ENCODE measurements at regions not wholly inside any gene's neighbourhood (a gene's known extent, or its start where the extent isn't known, plus 50 kb on each side); places are given as distances from the start of the nearest gene placed in this dataset.

DNA sequence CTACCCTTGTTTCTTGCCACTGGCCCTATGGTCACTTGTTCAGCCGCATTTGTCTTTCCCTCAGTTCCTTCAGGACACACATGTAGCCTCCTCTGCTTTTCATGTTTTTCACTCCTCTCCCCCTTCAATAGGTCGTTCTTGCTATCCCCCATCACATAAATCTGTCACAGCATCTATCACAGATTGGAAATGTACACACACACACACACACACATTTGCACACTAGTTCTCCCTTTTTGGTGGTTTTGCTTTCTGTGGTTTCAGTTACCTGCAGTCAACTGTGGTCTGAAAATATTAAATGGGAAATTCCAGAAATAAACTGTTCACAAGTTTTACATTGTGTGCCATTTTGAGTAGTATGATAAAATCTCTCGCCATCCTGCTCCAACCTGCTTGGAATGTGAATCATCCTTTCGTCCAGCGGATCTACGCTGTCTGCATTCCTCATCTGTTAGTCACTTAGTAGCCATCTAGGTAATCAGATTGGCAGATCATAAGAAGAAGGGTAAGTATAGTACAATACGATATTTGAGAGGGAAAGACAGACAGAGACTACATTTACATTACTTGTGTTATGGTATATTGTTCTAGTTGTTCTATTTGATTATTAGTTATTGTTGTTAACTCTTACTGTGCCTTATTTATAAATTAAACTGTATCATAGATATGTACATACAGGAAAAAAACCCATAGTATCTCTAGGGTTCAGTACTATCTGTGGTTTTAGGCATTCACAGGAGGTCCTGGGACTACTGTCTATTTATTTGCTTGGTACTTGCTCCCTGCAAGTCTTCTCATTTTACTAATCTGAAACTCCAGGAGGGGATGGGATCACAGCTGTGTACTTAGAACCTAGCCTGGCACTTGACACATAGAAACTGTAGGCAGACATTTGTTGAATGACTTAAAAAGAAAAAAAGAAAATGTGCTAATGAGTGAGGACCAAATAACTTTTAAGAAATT, 86.1 kb upstream of the PNPT1 start:
- Mint-ChIP-seq H3K9me3 (peaks cover 10% of the 10 kb centered on the region), H3K27me3 (ENCODE audit: low read depth) (no peaks in the 10 kb centered on the region; the same call in 1 of the 2 replicates), H3K36me3 (peaks cover 7% of the 10 kb centered on the region), H3K4me3 (no peak overlapping the region), H3K4me1 (peaks cover 4% of the 10 kb centered on the region), H3K27ac (no peak overlapping the region)
- TF ChIP-seq, protein P1, sequence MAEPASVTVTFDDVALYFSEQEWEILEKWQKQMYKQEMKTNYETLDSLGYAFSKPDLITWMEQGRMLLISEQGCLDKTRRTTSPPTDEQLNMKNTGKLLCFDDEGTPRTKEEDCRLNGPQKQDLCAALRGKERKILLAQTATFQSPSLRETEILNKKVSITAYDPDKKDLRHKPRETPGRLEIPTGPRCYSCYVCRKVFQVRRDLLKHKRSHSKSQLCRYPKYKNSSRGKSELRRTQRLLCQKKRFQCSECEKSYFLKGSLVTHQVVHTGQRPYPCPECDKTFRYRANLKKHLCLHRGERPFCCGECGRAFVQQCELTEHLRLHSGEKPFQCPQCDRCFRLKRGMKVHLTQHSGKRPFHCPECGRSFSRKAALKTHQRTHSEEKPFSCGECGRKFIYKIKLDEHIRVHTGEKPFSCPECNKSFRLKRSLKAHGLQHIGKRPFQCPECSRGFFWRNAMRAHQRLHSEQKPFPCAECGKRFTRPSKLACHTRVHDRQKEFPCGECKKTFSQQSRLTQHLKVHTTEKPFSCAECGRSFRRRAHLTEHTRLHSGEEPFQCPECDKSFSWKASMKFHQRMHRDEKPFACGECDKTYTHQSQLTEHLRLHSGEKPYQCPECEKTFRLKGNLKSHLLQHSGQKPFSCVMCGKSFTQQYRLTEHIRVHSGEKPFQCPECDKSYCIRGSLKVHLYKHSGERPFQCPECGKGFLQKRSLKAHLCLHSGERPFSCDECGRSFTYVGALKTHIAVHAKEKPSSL (CRISPR knock-in tag; conservative IDR thresholded peaks at IDR 0.05), result no peak
- TF ChIP-seq JAZF1 (CRISPR knock-in tag; IDR thresholded peaks at IDR 0.05), result no peak
- DNase-seq (ENCODE audit: low spot score), result no peak
- ChIA-PET CTCF (no interaction called here), POLR2A (no interaction called here)
- ATAC-seq, result no peak

DNA sequence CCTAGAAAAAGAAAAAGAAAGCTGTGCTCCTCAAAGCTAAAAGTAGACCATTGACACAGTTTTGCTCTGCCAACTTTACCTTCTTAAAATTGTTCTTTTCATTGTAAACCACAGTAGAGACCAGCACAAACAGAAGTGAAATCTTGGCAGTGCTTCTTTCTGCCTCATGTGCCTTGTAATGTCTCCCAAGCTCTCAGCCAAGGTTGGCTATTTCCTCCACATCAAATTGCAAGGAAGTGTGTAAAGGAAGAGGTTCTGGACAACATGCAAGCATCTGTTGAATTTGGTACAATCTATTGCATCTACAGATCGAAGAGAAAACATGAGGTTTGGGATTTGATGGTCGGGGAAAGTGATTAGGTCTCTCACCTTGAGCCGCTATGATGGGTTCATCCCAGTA, 83.3 kb upstream of the PNPT1 start:
- Mint-ChIP-seq H3K4me3 (no peak overlapping the region), H3K27me3 (ENCODE audit: low read depth) (no peaks in the 10 kb centered on the region; the same call in 1 of the 2 replicates), H3K36me3 (peaks cover 8% of the 10 kb centered on the region), H3K9me3 (peaks cover 12% of the 10 kb centered on the region), H3K4me1 (peaks cover 4% of the 10 kb centered on the region), H3K27ac (no peak overlapping the region)
- DNase-seq (ENCODE audit: low spot score), result no peak
- TF ChIP-seq OVOL2 (CRISPR knock-in tag; IDR thresholded peaks at IDR 0.05; ENCODE audit: borderline replicate concordance), result no peak
- TF ChIP-seq, protein P2, sequence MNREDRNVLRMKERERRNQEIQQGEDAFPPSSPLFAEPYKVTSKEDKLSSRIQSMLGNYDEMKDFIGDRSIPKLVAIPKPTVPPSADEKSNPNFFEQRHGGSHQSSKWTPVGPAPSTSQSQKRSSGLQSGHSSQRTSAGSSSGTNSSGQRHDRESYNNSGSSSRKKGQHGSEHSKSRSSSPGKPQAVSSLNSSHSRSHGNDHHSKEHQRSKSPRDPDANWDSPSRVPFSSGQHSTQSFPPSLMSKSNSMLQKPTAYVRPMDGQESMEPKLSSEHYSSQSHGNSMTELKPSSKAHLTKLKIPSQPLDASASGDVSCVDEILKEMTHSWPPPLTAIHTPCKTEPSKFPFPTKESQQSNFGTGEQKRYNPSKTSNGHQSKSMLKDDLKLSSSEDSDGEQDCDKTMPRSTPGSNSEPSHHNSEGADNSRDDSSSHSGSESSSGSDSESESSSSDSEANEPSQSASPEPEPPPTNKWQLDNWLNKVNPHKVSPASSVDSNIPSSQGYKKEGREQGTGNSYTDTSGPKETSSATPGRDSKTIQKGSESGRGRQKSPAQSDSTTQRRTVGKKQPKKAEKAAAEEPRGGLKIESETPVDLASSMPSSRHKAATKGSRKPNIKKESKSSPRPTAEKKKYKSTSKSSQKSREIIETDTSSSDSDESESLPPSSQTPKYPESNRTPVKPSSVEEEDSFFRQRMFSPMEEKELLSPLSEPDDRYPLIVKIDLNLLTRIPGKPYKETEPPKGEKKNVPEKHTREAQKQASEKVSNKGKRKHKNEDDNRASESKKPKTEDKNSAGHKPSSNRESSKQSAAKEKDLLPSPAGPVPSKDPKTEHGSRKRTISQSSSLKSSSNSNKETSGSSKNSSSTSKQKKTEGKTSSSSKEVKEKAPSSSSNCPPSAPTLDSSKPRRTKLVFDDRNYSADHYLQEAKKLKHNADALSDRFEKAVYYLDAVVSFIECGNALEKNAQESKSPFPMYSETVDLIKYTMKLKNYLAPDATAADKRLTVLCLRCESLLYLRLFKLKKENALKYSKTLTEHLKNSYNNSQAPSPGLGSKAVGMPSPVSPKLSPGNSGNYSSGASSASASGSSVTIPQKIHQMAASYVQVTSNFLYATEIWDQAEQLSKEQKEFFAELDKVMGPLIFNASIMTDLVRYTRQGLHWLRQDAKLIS (CRISPR knock-in tag; IDR thresholded peaks at IDR 0.05; ENCODE audit: borderline replicate concordance), result no peak
- TF ChIP-seq, protein P3, sequence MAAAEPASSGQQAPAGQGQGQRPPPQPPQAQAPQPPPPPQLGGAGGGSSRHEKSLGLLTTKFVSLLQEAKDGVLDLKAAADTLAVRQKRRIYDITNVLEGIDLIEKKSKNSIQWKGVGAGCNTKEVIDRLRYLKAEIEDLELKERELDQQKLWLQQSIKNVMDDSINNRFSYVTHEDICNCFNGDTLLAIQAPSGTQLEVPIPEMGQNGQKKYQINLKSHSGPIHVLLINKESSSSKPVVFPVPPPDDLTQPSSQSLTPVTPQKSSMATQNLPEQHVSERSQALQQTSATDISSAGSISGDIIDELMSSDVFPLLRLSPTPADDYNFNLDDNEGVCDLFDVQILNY (CRISPR knock-in tag; IDR thresholded peaks at IDR 0.05), result no peak
- no peak for TF ChIP-seq PRRX2 (CRISPR knock-in tag; IDR thresholded peaks at IDR 0.05)
- no peak for TF ChIP-seq KAT7 (CRISPR knock-in tag; IDR thresholded peaks at IDR 0.05; ENCODE audit: borderline replicate concordance)
- no peak for TF ChIP-seq CBFB (CRISPR knock-in tag; IDR thresholded peaks at IDR 0.05; ENCODE audit: low read depth)
- TF ChIP-seq GTF2I (CRISPR knock-in tag; conservative IDR thresholded peaks at IDR 0.05), result no peak
- TF ChIP-seq HMGA2 (CRISPR knock-in tag; IDR thresholded peaks at IDR 0.05), result no peak
- TF ChIP-seq JAZF1 (CRISPR knock-in tag; IDR thresholded peaks at IDR 0.05), result no peak
- TF ChIP-seq MYBL2 (CRISPR knock-in tag; IDR thresholded peaks at IDR 0.05), result no peak
- TF ChIP-seq, protein P4, sequence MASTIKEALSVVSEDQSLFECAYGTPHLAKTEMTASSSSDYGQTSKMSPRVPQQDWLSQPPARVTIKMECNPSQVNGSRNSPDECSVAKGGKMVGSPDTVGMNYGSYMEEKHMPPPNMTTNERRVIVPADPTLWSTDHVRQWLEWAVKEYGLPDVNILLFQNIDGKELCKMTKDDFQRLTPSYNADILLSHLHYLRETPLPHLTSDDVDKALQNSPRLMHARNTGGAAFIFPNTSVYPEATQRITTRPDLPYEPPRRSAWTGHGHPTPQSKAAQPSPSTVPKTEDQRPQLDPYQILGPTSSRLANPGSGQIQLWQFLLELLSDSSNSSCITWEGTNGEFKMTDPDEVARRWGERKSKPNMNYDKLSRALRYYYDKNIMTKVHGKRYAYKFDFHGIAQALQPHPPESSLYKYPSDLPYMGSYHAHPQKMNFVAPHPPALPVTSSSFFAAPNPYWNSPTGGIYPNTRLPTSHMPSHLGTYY (CRISPR knock-in tag; IDR thresholded peaks at IDR 0.05), result no peak
- no peak for ATAC-seq
- CTCF ChIA-PET, result no interaction called here
- POLR2A ChIA-PET, result no interaction called here

DNA sequence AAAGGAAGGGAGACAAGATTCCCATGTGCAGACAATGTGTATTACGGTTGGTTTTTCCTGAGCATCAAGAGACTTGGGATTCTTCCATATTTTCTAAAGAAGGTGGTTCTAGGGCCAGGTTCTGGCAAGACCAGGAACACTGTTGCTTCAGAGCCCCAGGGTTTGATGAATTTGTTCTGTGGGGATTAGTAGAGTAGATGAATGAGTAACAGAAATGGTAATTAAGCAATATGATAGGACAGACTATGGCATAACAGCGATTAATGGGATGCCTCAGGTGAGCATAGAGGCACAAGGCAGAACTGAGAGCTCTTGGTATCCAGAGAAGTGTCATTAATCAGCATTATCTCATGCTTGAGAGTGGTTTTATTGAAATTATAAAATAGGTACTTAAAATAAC, 82.8 kb upstream of the PNPT1 start:
- H3K9me3 Mint-ChIP-seq, result peaks cover 12% of the 10 kb centered on the region
- POLR2A ChIA-PET, result no interaction called here
- DNase-seq (ENCODE audit: low spot score) (no peak), ATAC-seq (no peak)
- CTCF ChIA-PET, result no interaction called here
- peaks cover 8% of the 10 kb centered on the region for H3K36me3 Mint-ChIP-seq
- H3K27ac Mint-ChIP-seq, result no peak overlapping the region
- no peaks in the 10 kb centered on the region; the same call in 1 of the 2 replicates for H3K27me3 Mint-ChIP-seq (ENCODE audit: low read depth)
- H3K4me3 Mint-ChIP-seq, result no peak overlapping the region
- H3K4me1 Mint-ChIP-seq, result peaks cover 4% of the 10 kb centered on the region
- TF ChIP-seq, protein P3 (CRISPR knock-in tag; IDR thresholded peaks at IDR 0.05), result no peak
- no peak for TF ChIP-seq NR2C2 (CRISPR knock-in tag; IDR thresholded peaks at IDR 0.05)
- TF ChIP-seq, protein P5, sequence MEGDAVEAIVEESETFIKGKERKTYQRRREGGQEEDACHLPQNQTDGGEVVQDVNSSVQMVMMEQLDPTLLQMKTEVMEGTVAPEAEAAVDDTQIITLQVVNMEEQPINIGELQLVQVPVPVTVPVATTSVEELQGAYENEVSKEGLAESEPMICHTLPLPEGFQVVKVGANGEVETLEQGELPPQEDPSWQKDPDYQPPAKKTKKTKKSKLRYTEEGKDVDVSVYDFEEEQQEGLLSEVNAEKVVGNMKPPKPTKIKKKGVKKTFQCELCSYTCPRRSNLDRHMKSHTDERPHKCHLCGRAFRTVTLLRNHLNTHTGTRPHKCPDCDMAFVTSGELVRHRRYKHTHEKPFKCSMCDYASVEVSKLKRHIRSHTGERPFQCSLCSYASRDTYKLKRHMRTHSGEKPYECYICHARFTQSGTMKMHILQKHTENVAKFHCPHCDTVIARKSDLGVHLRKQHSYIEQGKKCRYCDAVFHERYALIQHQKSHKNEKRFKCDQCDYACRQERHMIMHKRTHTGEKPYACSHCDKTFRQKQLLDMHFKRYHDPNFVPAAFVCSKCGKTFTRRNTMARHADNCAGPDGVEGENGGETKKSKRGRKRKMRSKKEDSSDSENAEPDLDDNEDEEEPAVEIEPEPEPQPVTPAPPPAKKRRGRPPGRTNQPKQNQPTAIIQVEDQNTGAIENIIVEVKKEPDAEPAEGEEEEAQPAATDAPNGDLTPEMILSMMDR (IDR thresholded peaks at IDR 0.05), result no peak
- no peak for TF ChIP-seq CBFB (CRISPR knock-in tag; IDR thresholded peaks at IDR 0.05; ENCODE audit: low read depth)
- no peak for TF ChIP-seq PRRX2 (CRISPR knock-in tag; IDR thresholded peaks at IDR 0.05)
- TF ChIP-seq ZNF121 (CRISPR knock-in tag; IDR thresholded peaks at IDR 0.05), result no peak
- TF ChIP-seq, protein P6, sequence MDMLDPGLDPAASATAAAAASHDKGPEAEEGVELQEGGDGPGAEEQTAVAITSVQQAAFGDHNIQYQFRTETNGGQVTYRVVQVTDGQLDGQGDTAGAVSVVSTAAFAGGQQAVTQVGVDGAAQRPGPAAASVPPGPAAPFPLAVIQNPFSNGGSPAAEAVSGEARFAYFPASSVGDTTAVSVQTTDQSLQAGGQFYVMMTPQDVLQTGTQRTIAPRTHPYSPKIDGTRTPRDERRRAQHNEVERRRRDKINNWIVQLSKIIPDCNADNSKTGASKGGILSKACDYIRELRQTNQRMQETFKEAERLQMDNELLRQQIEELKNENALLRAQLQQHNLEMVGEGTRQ (CRISPR knock-in tag; IDR thresholded peaks at IDR 0.05), result no peak
